DMS 273 treated with DMSO at 0.1 percent for 48 hours (cell line): ENCODE measurements at regions not wholly inside any gene's neighbourhood (a gene's known extent, or its start where the extent isn't known, plus 50 kb on each side); places are given as distances from the start of the nearest gene placed in this dataset.

ENCODE experiments used
- DNase-seq: peaks from one replicate; lab custom pipeline; 2025; lab: John Stamatoyannopoulos, UW

- no peak for DNase-seq
Measured at GRCh38 chr20:16174311-16174710, 398.9 kb downstream of the KIF16B start.

- DNase-seq, result no peak
Measured at GRCh38 chr20:16173044-16173443, 400.2 kb downstream of the KIF16B start.

- DNase-seq, result no peak
Measured at GRCh38 chr20:16171180-16171579, 402.1 kb downstream of the KIF16B start.

GRCh38 chr20:16170406-16170971 lies 402.8 kb downstream of the KIF16B start:
- DNase-seq, result no peak

GRCh38 chr20:16167423-16168130 lies 405.7 kb downstream of the KIF16B start:
- DNase-seq, result no peak

GRCh38 chr20:16166737-16167136 lies 406.5 kb downstream of the KIF16B start:
- DNase-seq, result no peak

- no peak for DNase-seq
Measured at GRCh38 chr20:16158976-16159286, 414.3 kb downstream of the KIF16B start.

GRCh38 chr20:16158090-16158975 lies 414.9 kb downstream of the KIF16B start:
- no peak for DNase-seq

- DNase-seq, result no peak
Measured at GRCh38 chr20:16147916-16148315, 425.3 kb downstream of the KIF16B start.

GRCh38 chr20:16147216-16147615 lies 426.0 kb downstream of the KIF16B start:
- DNase-seq, result peak; percentile 78

GRCh38 chr20:16145919-16146318 lies 427.3 kb downstream of the KIF16B start:
- no peak for DNase-seq

- DNase-seq, result no peak
Measured at GRCh38 chr20:16143596-16143995, 429.7 kb downstream of the KIF16B start.

- no peak for DNase-seq
Measured at GRCh38 chr20:16135630-16136029, 437.6 kb downstream of the KIF16B start.

- DNase-seq, result no peak
Measured at GRCh38 chr20:16132036-16132798, 441.0 kb downstream of the KIF16B start.

GRCh38 chr20:16129411-16129810 lies 443.8 kb downstream of the KIF16B start:
- no peak for DNase-seq

GRCh38 chr20:16128538-16129106 lies 444.6 kb downstream of the KIF16B start:
- no peak for DNase-seq

GRCh38 chr20:16125816-16126215 lies 447.4 kb downstream of the KIF16B start:
- DNase-seq, result no peak

- DNase-seq, result no peak
Measured at GRCh38 chr20:16124911-16125776, 448.1 kb downstream of the KIF16B start.

GRCh38 chr20:16124491-16124890 lies 448.8 kb downstream of the KIF16B start:
- DNase-seq, result no peak

- DNase-seq, result no peak
Measured at GRCh38 chr20:16123623-16124022, 449.6 kb downstream of the KIF16B start.

GRCh38 chr20:16119909-16120308 lies 453.3 kb downstream of the KIF16B start:
- no peak for DNase-seq
